NCI-H460 (cell line): ENCODE measurements at regions not wholly inside any gene's neighbourhood (a gene's known extent, or its start where the extent isn't known, plus 50 kb on each side); places are given as distances from the start of the nearest gene placed in this dataset.

Experiments used
- DNase-seq: peaks from one replicate; pipeline ENCODE4 v3.0.0-alpha.2; 2016; ENCODE audit warnings: low read depth; ENCODE audit errors: extremely low read depth

DNA sequence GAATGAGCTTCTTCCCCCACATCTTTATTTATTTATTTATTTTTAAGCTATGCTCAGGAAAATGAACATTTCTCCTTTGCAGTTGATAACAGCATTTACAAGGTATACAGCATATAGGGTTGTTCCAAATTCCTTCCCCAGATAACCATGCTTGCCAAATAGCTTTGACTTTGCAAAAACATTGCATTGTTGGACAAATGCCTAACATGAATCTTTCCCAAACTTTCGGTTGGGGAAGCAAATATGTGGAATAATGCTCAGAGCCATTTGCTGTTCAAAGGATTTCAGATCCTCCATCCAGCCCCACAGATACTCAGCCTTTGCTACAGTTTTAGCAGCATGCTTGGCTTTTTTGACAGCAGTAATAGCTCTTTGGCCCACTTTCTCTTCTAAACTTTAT is 127.2 kb upstream of the AGA start:
- no peak for DNase-seq

DNA sequence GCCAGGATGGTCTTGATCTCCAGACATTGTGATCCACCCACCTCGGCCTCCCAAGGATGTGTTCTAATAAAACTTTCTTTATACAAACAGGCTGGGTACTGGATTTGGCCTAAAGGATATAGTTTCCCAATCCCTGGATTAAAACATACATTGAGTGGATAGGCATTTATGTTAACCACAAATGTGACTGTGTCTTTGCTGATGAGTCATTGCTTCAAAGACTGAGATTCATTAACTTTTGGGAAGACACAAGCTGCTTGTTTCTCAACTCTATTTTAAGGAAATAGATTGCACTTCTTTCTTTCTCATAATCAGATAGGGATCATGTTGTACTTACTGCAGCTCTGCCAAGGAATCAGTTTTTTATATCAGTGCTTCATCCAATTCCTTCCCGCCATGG is 131.3 kb upstream of the AGA start:
- no peak for DNase-seq

DNA sequence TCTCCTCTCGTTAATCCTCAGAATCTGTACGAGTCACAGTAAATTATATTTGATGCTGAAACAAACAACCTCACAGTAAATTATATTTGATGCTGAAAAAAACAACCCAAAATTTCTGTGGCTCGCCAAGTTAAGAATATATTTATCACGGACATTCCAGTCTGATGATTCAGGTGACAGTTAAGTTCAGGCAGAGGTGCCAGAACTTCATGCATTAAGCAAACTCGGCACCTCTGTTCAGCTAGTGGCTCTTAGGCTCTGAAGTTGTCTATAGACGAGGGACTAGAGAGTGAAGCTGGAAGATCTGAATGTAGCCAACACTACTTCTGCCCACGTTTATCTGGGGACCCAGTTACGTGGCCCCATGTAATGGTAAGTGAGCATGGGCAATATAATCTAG is 132.2 kb upstream of the AGA start:
- DNase-seq, result no peak

DNA sequence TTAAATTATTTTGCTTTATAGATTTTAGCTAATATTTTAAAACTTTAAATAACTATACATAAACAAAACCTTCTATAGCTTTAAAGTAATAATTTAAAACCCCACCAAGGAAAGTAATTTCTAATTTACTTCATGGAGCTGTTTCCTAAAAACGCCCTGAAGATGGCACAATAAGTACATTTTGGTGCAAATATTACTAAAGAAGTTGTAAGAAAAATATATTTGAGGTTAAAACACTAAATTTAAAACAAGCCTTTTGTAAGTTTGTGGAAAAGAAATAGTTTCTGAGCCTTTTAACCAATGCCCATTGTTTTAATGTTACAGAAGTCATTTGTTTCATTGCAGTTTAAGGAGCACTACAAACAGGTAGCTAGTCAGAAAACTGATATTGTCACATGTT is 137.4 kb upstream of the AGA start:
- DNase-seq, result no peak

- no peak for DNase-seq
Measured at GRCh38 chr4:177582992-177583391, 140.8 kb upstream of the AGA start.

GRCh38 chr4:177587989-177588388 is 145.8 kb upstream of the AGA start:
- no peak for DNase-seq

GRCh38 chr4:177595386-177595785 is 153.1 kb upstream of the AGA start:
- no peak for DNase-seq

GRCh38 chr4:177596035-177596434 is 153.8 kb upstream of the AGA start:
- DNase-seq, result peak; percentile 47

- DNase-seq, result no peak
Measured at GRCh38 chr4:177596991-177597390, 154.8 kb upstream of the AGA start.

DNA sequence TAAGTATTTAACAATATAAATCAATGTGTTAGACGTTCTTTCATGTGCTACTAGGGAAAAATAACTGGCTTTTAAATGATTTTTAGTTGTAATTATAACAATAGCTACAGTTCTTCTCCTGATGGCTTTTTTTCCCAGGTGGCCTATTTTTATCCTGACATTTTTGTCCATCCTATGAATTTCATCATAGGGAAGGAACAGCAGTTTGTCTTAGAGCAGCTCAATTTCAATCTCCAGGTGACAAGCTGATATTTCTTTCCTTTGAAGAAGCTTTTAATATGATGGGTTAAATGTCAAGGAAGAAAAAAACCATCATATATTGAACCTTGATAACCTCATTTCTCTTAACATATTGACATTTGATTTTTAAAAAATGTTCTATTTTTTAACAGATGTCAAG is 163.0 kb upstream of the AGA start:
- no peak for DNase-seq

- no peak for DNase-seq
Measured at GRCh38 chr4:177607111-177607573, 164.9 kb upstream of the AGA start.

DNA sequence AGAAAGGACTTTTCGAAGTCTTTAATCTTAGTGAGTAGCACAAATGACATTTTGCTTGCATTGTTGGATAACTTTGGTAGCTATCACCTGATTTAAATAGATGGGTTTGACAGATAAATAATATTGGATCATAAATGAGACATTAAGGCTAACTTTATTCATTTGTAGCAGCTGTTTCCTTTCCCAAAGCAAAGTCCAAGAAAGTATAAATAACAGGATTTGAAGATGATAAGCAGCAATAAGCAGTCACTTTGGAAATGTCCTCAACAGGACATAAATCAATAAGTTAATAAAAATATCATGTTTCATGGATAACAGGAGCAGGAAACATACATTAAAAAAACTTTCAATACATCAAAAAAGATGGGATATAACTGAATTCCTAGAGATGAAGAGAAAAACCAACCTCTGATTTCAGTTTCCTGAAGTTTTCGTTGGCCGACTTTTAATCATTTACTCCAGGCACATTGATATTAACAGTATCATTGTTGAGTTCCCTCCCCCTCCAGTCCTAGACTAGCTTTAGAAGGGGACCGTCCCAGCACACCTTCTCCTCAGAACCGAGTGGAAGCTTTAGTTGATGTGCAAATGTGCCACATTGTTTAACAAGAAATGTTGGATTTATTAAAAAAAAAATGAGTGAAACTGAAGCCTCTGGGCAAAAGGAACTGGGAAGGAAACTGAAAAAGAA is 169.9 kb upstream of the AGA start:
- DNase-seq, result no peak

DNA sequence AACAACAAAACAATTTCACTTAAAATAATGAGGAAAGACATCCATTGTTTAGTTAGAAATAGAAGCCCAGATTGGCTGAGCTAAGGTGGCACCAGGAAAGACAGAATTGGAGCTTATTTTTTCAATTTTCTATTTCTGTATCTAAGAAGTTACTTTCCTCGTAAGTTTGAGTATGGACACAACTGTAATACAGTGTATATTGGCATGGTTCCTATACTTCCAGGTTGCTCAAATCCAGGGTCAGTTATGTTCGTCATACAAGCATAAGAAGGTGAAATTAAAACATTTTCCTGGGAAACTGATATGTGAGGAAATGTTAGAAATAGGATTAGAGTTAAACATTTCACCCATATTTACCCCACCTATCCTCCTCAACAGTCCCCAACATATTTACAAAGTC is 170.4 kb upstream of the AGA start:
- no peak for DNase-seq

GRCh38 chr4:177632481-177632880 is 190.2 kb upstream of the AGA start:
- DNase-seq, result no peak

GRCh38 chr4:177638871-177639270 is 196.6 kb upstream of the AGA start:
- DNase-seq, result no peak

- DNase-seq, result no peak
Measured at GRCh38 chr4:177640864-177641263, 198.6 kb upstream of the AGA start.

GRCh38 chr4:177660223-177660622 is 218.0 kb upstream of the AGA start:
- DNase-seq, result no peak

DNA sequence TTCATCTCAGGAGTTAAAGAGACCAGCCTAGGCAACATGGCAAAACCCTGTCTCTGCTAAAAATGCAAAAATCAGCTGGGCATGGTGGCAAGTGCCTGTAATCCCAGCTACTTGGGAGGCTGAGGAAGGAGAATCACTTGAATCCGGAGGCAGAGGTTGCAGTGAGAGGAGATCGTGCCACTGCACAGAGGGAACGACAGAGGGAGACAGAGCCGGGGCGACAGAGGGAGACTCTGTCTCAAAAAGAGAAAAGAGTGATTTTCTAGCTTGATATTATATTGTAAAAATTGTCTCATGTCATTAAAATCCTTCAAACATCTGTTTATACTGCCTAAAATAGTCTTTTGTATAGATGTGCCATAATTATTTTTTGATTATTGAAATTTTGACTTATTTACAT is 225.4 kb upstream of the AGA start:
- DNase-seq, result peak; percentile 8

DNA sequence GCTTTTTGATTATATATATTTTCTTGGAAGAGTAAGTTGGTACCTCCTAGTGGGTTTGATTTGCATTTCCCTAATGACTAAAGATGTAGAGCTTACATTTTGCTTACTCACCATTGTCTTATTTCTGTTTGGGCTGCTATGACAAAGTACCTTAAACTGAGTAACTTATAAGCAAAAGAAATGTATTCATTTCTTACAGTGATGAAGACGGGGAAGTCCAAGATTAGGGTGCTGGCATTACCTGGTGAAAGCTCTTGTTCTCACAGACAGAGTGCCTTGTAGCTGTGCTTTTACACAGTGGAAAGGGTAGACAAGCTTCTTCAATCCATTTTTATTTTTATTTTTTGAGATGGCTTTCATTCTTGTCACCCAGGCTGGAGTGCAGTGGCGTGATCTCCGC is 229.2 kb upstream of the AGA start:
- no peak for DNase-seq

DNA sequence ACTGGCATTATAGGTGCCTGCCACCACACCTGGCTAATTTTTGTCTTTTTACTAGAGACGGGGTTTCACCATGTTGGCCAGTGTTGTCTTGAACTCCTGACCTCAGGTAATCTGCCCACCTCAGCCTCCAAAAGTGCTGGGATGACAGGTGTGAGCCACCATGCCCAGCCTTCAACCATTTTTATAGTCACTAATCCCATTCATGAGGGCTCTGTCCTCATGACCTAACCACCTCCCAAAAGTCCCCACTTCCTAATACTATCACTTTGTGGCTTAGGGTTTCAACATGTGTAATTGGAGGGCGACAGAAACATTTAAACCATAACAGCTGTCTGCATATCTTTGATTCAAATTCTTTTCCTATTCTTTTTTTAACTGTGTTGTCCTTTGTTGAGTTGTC is 229.6 kb upstream of the AGA start:
- DNase-seq, result no peak

- DNase-seq, result peak; percentile 31
Measured at GRCh38 chr4:177673985-177674489, 231.8 kb upstream of the AGA start.

GRCh38 chr4:177680308-177680707 is 238.1 kb upstream of the AGA start:
- DNase-seq, result no peak

DNA sequence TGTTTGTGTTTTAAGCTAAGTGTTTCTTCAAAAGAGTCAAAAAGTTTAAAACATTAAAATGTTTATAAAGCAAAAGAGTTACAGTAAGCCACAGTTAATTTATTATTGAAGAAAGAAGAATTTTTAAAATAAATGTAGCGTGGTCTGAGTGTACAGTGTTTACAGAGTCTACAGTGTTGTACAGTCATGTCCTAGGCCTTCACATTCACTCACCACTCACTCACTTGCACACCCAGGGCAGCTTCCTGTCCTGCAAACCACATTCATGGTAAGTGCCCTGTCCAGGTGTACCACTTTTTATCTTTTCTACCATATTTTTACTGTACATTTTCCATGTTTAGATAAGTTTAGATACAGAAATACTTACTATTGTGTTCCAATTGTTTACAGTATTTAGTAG is 239.7 kb upstream of the AGA start:
- DNase-seq, result no peak
